ENCODE measurements at regions not wholly inside any gene's neighbourhood (a gene's known extent, or its start where the extent isn't known, plus 50 kb on each side); places are given as distances from the start of the nearest gene placed in this dataset.
"Not testable (repeated sequence)": the region's sequence is repeated elsewhere in the genome, so short reads cannot be mapped to it uniquely, and the experiment has no call there.

- DNase-seq: no peak
- no peak for TF ChIP-seq GATA1 (IDR thresholded peaks at IDR 0.05; ENCODE audit: low read depth, low read length)
- no peak for TF ChIP-seq POLR2A (IDR thresholded peaks at IDR 0.05; ENCODE audit: low read length)
These were observed 93.8 kb upstream of the SIRPA start for GRCh38 chr20:1801225-1801928.

GRCh38 chr20:1800777-1801176 lies 94.4 kb upstream of the SIRPA start:
- no peak for DNase-seq
- no peak for TF ChIP-seq POLR2A (IDR thresholded peaks at IDR 0.05; ENCODE audit: low read length)
- no peak for TF ChIP-seq GATA1 (IDR thresholded peaks at IDR 0.05; ENCODE audit: low read depth, low read length)

GRCh38 chr20:1800180-1800579 lies 95.0 kb upstream of the SIRPA start:
- no peak for DNase-seq
- TF ChIP-seq GATA1 (IDR thresholded peaks at IDR 0.05; ENCODE audit: low read depth, low read length) (no peak), POLR2A (IDR thresholded peaks at IDR 0.05; ENCODE audit: low read length) (no peak)

DNA sequence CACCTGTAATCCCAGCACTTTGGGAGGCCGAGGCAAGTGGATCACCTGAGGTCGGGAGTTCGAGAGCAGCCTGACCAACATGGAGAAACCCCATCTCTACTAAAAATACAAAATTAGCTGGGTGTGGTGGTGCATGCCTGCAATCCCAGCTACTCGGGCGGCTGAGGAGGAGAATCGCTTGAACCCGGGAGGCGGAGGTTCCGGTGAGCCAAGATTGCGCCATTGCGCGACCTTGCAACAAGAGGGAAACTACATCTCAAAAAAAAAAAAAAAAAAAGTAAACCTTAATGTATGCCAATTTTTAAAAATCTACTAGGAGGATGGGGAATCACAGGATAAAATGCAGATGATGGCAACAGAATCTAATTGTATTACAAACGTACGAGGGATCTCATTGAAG lies 95.5 kb upstream of the SIRPA start:
- not testable (repeated sequence) for DNase-seq

- no peak for DNase-seq
- TF ChIP-seq POLR2A (IDR thresholded peaks at IDR 0.05; ENCODE audit: low read length) (no peak), GATA1 (IDR thresholded peaks at IDR 0.05; ENCODE audit: low read depth, low read length) (no peak)
These were observed 96.2 kb upstream of the SIRPA start for GRCh38 chr20:1798982-1799381.

- no peak for TF ChIP-seq GATA1 (IDR thresholded peaks at IDR 0.05; ENCODE audit: low read depth, low read length)
- no peak for TF ChIP-seq POLR2A (IDR thresholded peaks at IDR 0.05; ENCODE audit: low read length)
- DNase-seq: no peak
These were observed 101.4 kb upstream of the SIRPA start for GRCh38 chr20:1793821-1794220.

DNA sequence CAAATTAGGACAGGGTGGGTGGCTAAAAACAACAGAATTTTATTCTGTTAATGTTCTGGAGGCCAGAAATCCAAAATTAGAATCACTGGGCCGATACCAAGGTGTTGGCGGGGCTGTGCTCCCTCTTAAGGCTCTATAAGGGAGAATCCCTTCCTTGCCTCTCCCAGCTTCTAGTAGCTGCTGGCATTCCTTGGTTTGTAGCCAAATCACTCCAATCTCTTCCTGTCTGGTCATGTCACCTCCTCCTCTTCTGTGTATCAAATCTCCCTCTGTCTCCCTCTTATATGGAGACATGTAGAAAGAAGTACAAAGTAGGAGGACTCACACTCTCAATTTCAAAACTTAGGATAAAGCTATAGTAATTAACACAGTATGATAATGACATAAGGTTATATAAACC lies 102.9 kb upstream of the SIRPA start:
- no peak for TF ChIP-seq POLR2A (IDR thresholded peaks at IDR 0.05; ENCODE audit: low read length)
- TF ChIP-seq GATA1 (IDR thresholded peaks at IDR 0.05; ENCODE audit: low read depth, low read length): no peak
- no peak for DNase-seq

DNA sequence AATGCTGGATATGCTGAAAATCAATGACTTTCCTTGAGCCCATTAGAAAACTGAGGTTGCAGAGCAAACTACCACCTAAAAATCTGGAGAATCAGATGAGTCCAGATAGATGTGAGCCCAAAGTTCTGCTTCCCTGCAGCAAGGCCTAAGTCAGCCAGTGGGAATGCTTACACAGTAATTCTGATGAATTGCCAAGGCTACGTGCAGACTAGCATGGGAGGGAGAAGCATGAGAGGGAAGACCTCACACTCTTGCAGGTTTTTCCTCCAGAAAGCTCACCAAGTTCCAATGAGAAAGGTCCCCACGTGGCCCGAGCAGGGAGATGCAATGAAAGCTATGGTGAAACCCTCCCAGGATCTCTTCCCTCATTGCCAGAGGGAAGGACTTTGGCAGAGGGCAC lies 104.8 kb upstream of the SIRPA start:
- TF ChIP-seq GATA1 (IDR thresholded peaks at IDR 0.05; ENCODE audit: low read depth, low read length): no peak
- no peak for TF ChIP-seq POLR2A (IDR thresholded peaks at IDR 0.05; ENCODE audit: low read length)
- no peak for DNase-seq

GRCh38 chr20:1788044-1788443 lies 107.2 kb upstream of the SIRPA start:
- TF ChIP-seq GATA1 (IDR thresholded peaks at IDR 0.05; ENCODE audit: low read depth, low read length) (no peak), POLR2A (IDR thresholded peaks at IDR 0.05; ENCODE audit: low read length) (no peak)
- DNase-seq: no peak

- no peak for TF ChIP-seq GATA1 (IDR thresholded peaks at IDR 0.05; ENCODE audit: low read depth, low read length)
- TF ChIP-seq POLR2A (IDR thresholded peaks at IDR 0.05; ENCODE audit: low read length): no peak
- no peak for DNase-seq
These were observed 108.7 kb upstream of the SIRPA start for GRCh38 chr20:1786486-1786885.

GRCh38 chr20:1784586-1784985 lies 110.6 kb upstream of the SIRPA start:
- no peak for DNase-seq
- TF ChIP-seq GATA1 (IDR thresholded peaks at IDR 0.05; ENCODE audit: low read depth, low read length): no peak
- no peak for TF ChIP-seq POLR2A (IDR thresholded peaks at IDR 0.05; ENCODE audit: low read length)

DNA sequence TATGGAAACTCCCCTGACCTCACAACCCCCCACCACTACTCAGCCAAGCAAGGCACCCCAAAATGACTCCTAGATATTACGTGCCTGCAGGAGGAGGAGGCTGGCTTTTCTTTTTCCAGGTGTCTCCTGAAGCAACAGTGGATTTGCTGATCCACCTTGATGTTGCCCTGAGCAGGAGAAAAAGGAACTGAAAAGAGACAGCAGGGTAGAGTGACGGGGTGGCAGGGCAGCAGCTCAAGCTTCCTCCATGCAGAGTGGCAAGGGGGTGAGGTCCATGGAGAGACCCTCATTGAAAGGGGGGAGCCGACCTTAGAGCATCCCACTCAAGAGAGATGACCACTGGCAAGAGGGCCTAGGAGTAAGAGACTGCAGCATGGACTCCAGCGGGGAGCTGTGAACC lies 112.0 kb upstream of the SIRPA start:
- TF ChIP-seq POLR2A (IDR thresholded peaks at IDR 0.05; ENCODE audit: low read length): no peak
- DNase-seq: no peak

- no peak for DNase-seq
- TF ChIP-seq GATA1 (IDR thresholded peaks at IDR 0.05; ENCODE audit: low read depth, low read length): no peak
These were observed 113.0 kb upstream of the SIRPA start for GRCh38 chr20:1782181-1782580.

- no peak for TF ChIP-seq GATA1 (IDR thresholded peaks at IDR 0.05; ENCODE audit: low read depth, low read length)
- TF ChIP-seq POLR2A (IDR thresholded peaks at IDR 0.05; ENCODE audit: low read length): no peak
- no peak for DNase-seq
These were observed 115.6 kb upstream of the SIRPA start for GRCh38 chr20:1779567-1779966.

DNA sequence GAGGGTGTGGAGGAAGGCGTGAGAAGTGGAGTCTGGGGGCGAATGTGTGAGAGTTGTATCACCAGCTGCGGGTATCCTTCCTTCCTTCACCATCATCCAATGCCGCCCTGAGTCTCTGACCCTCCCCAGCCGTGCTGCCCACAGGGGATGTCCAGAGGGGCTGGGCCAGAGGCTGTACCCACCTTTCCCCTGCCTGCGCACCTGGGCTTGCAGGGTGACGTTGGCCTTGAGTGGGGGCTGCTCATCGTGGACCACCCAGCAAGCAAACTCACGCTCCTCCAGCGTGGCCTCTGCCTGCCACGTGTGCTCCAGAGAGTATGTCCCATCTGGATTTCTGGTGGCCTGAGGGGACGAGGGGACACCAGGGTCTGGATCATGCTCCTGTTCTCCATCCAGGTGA lies 116.9 kb upstream of the SIRPA start:
- no peak for DNase-seq
- TF ChIP-seq POLR2A (IDR thresholded peaks at IDR 0.05; ENCODE audit: low read length) (no peak), GATA1 (IDR thresholded peaks at IDR 0.05; ENCODE audit: low read depth, low read length) (no peak)

DNA sequence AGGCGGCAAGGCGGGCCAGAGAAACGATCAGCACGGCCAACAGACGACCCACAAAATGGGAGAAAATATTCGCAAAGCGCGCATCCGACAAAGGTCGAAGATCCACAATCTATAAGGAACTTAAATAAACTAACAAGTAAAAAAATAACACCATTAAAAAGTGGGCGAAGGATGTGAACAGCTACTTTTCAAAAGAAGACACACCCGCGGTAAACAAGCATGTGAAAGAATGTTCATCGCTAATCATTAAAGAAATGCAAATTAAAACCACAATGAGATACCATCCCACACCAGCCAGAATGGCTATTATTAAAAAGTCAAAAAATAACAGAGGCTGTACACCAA lies 117.8 kb upstream of the SIRPA start:
- no peak for DNase-seq
- TF ChIP-seq POLR2A (IDR thresholded peaks at IDR 0.05; ENCODE audit: low read length): no peak
- TF ChIP-seq GATA1 (IDR thresholded peaks at IDR 0.05; ENCODE audit: low read depth, low read length): no peak

Measured in erythroblast (primary cell).